Muscle of leg (tissue), 3 donors: ENCODE measurements at regions not wholly inside any gene's neighbourhood (a gene's known extent, or its start where the extent isn't known, plus 50 kb on each side); places are given as distances from the start of the nearest gene placed in this dataset.
A peak's percentile ranks its signal among the peaks of the same experiment; 100 is the strongest.

Experiments used
- DNase-seq: peaks from one replicate; pipeline ENCODE4 v3.0.0; 2013
- H3K27ac ChIP-seq: one replicate; pipeline ENCODE4 v1.5.1; 2013; ENCODE audit warnings: mild to moderate bottlenecking, low read length, control low read depth
- H3K27me3 ChIP-seq: one replicate; pipeline ENCODE4 v1.6.1; 2013; ENCODE audit warnings: low read length; ENCODE audit not compliant: control insufficient read depth, insufficient read depth
- H3K36me3 ChIP-seq: one replicate; pipeline ENCODE4 v1.6.1; 2013; ENCODE audit warnings: low read length; ENCODE audit not compliant: control insufficient read depth, insufficient read depth
- H3K4me1 ChIP-seq: one replicate; pipeline ENCODE4 v1.6.1; 2013; ENCODE audit warnings: low read length; ENCODE audit not compliant: control insufficient read depth, insufficient read depth
- H3K4me3 ChIP-seq: one replicate; pipeline ENCODE4 v1.5.1; 2013; ENCODE audit warnings: low read length, control low read depth
- H3K9me3 ChIP-seq: replicated peaks from 2 replicates; pipeline ENCODE4 v1.6.1; 2013; ENCODE audit warnings: low read depth, low read length; ENCODE audit not compliant: control insufficient read depth
- WGBS: methylation state at CpG from one replicate; pipeline ENCODE4 v1.1.5; 2013; ENCODE audit warnings: missing lambda C conversion rate; ENCODE audit not compliant: insufficient coverage; 5-methylcytosine and 5-hydroxymethylcytosine counted together

- Histone ChIP-seq H3K36me3 (no peaks in the 10 kb centered on the region), H3K27me3 (no peaks in the 10 kb centered on the region), H3K27ac (no peak overlapping the region), H3K4me1 (peaks cover 18% of the 10 kb centered on the region), H3K4me3 (no peak overlapping the region), H3K9me3 (no peaks in the 10 kb centered on the region)
- DNase-seq, result no peak
- 93% methylated on average over 2 of the region's 2 CpGs for WGBS
Measured at GRCh38 chr11:109298865-109299264, 123.1 kb upstream of the C11orf87 start.

GRCh38 chr11:109300211-109300610 lies 121.8 kb upstream of the C11orf87 start:
- no peak overlapping the region for H3K4me3 ChIP-seq
- H3K9me3 ChIP-seq, result no peaks in the 10 kb centered on the region
- H3K27ac ChIP-seq, result peak overlapping the region; percentile 60
- WGBS, result no CpG with 5 or more reads among the region's 3 CpGs
- H3K27me3 ChIP-seq, result no peaks in the 10 kb centered on the region
- H3K4me1 ChIP-seq, result peaks cover 18% of the 10 kb centered on the region
- H3K36me3 ChIP-seq, result no peaks in the 10 kb centered on the region
- DNase-seq, result no peak

- no peaks in the 10 kb centered on the region for H3K9me3 ChIP-seq
- DNase-seq, result no peak
- 79% methylated on average over 3 of the region's 4 CpGs for WGBS
- H3K27me3 ChIP-seq, result no peaks in the 10 kb centered on the region
- no peak overlapping the region for H3K27ac ChIP-seq
- no peaks in the 10 kb centered on the region for H3K36me3 ChIP-seq
- no peak overlapping the region for H3K4me3 ChIP-seq
- H3K4me1 ChIP-seq, result peaks cover 18% of the 10 kb centered on the region
Measured at GRCh38 chr11:109302591-109303334, 119.2 kb upstream of the C11orf87 start.

DNA sequence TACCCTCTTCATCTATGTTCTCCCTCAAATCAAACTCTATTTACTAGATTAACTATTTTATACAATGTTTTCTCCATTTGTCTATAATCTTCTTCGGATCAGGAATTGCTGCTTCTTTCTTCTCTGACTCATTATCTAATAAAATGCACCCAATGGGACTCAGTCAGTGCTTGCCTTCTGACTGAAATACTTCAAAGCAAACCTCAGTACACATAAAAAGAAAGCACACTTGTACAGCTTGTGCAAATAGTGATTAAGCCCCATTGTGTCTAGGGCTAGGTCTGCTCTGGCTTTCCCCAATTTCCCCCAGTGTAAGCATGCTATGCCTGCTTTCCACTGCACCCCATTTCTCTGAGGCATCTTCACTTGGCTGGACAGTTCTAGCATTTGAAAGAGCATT lies 118.6 kb upstream of the C11orf87 start:
- H3K4me1 ChIP-seq, result peaks cover 18% of the 10 kb centered on the region
- no peaks in the 10 kb centered on the region for H3K36me3 ChIP-seq
- whole genome bisulfite sequencing, result no CpG with 5 or more reads among the region's 1 CpG
- no peak overlapping the region for H3K4me3 ChIP-seq
- DNase-seq, result no peak
- no peak overlapping the region for H3K27ac ChIP-seq
- no peaks in the 10 kb centered on the region for H3K27me3 ChIP-seq
- no peaks in the 10 kb centered on the region for H3K9me3 ChIP-seq

- WGBS, result no CpG with 5 or more reads among the region's 1 CpG
- Histone ChIP-seq H3K27me3 (no peaks in the 10 kb centered on the region), H3K4me3 (no peak overlapping the region), H3K36me3 (no peaks in the 10 kb centered on the region), H3K27ac (no peak overlapping the region), H3K9me3 (no peaks in the 10 kb centered on the region), H3K4me1 (peaks cover 21% of the 10 kb centered on the region)
- DNase-seq, result no peak
Measured at GRCh38 chr11:109304159-109304558, 117.8 kb upstream of the C11orf87 start.

DNA sequence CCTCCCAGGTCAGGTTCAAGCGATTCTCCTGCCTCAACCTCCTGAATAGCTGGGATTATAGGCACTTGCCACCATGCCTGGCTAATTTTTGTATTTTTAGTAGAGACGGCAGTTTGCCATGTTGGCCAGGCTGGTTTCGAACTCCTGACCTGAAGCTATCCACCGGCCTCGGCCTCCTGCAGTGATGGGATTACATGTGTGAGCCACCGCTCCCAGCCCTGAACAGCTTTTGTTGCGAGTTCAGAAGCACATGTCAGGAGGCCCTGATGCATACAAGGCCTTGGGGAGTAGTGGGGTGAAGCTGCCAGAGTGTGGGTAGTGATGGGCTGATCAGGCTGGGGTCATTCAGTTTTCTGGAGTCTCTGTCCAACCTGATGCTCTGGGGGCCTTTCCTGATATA lies 117.0 kb upstream of the C11orf87 start:
- no peaks in the 10 kb centered on the region for H3K9me3 ChIP-seq
- no peaks in the 10 kb centered on the region for H3K36me3 ChIP-seq
- no peaks in the 10 kb centered on the region for H3K27me3 ChIP-seq
- no peak overlapping the region for H3K4me3 ChIP-seq
- H3K27ac ChIP-seq, result no peak overlapping the region
- no peak for DNase-seq
- peaks cover 20% of the 10 kb centered on the region for H3K4me1 ChIP-seq
- 92% methylated on average over 7 of the region's 7 CpGs for WGBS

DNA sequence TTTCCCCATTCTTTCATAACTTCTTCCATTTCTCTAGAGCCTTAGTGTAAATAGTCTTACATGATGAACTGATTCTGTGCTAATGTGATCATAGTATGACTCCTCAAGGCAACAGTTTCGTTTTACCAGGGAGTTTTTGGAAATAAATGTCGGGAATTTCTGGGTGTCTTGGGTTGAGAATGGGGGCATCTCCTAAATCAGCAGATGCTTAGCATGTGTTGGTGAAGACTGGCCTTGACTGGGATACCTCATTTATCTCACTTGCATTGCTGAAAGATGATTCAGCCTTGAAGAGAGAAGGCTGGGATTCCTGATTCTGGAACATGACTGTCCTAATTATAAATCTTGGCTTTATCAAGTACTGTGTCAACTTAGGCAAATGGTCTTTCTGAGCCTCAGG lies 115.7 kb upstream of the C11orf87 start:
- no peaks in the 10 kb centered on the region for H3K27me3 ChIP-seq
- H3K36me3 ChIP-seq, result no peaks in the 10 kb centered on the region
- no peak overlapping the region for H3K27ac ChIP-seq
- no peak overlapping the region for H3K4me3 ChIP-seq
- H3K9me3 ChIP-seq, result no peaks in the 10 kb centered on the region
- WGBS, result no CpG with 5 or more reads among the region's 2 CpGs
- DNase-seq, result no peak
- H3K4me1 ChIP-seq, result peaks cover 11% of the 10 kb centered on the region

GRCh38 chr11:109307366-109307765 lies 114.6 kb upstream of the C11orf87 start:
- H3K4me3 ChIP-seq, result no peak overlapping the region
- H3K36me3 ChIP-seq, result no peaks in the 10 kb centered on the region
- H3K27ac ChIP-seq, result no peak overlapping the region
- no peaks in the 10 kb centered on the region for H3K9me3 ChIP-seq
- peaks cover 7% of the 10 kb centered on the region for H3K4me1 ChIP-seq
- DNase-seq, result no peak
- no peaks in the 10 kb centered on the region for H3K27me3 ChIP-seq
- no CpG with 5 or more reads among the region's 3 CpGs for WGBS

DNA sequence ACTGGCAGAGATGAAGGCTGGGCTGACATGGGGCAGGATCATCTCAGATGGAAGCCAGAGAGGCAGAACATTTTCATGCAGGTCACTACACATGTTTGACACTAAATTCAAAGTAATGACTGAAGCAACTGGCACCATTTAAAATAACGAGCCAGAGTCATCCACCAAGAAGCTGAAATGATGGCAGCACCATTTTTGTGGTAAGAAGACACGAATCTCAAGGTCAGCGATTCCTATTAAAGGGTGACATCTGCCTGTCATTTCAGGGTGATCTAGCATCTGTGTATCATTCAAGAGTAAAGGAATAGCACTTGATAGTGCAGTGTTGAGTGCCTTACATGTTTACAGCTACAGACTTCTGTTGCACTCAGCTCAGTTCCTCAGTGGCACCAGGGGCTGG lies 113.4 kb upstream of the C11orf87 start:
- Histone ChIP-seq H3K27ac (no peak overlapping the region), H3K4me1 (peaks cover 4% of the 10 kb centered on the region)
- 79% methylated on average over 3 of the region's 3 CpGs for WGBS

DNA sequence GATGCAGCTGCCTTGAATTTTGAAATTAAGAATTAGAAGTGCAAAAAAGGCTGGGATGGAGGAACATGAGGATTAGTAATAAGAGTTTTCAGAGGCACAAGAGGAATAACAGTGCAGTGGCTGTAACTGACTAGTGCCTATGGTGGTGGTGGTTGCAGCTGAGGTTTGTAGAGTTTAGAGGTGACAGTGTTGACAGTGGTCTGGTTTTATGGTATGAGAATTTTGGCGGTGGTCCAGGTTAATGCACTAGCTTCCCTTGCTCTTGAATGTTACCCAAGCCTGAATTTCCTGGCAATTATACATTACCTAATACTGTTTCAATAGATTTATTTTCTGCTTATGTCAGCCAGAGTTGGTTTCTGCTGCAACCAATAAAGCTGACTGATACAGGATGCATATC lies 112.8 kb upstream of the C11orf87 start:
- Histone ChIP-seq H3K4me1 (peaks cover 4% of the 10 kb centered on the region), H3K9me3 (no peaks in the 10 kb centered on the region), H3K4me3 (no peak overlapping the region), H3K36me3 (no peaks in the 10 kb centered on the region), H3K27me3 (no peaks in the 10 kb centered on the region), H3K27ac (no peak overlapping the region)
- WGBS, result no CpG with 5 or more reads among the region's 1 CpG
- DNase-seq, result no peak

More for the DNA sequence above, 113.4 kb upstream of the C11orf87 start:
- no peak overlapping the region for H3K4me3 ChIP-seq
- no peaks in the 10 kb centered on the region for H3K27me3 ChIP-seq
- no peaks in the 10 kb centered on the region for H3K9me3 ChIP-seq
- H3K36me3 ChIP-seq, result no peaks in the 10 kb centered on the region
- DNase-seq, result no peak

DNA sequence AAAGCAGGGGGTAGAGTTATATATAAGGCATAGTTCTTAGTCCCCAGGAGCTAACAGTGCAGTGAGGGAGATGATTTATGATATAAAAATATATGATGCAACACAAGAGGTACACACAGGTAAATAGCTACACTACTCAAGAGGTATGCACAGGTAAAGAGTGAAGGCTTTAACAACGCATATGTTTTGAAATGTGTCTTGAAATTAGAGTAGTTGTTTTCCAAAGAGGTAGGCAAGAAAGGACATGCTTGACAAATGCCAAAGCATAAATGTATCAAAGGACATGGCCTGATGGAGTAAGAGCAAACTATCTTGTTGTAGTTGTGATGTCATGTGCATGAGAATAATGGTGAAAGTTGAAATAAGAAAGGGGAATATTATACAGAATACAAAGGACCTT lies 104.3 kb upstream of the C11orf87 start:
- H3K4me1 ChIP-seq, result no peaks in the 10 kb centered on the region
- WGBS, result 100% methylated on average over 1 of the region's 1 CpG
- no peaks in the 10 kb centered on the region for H3K36me3 ChIP-seq
- H3K27ac ChIP-seq, result no peak overlapping the region
- no peaks in the 10 kb centered on the region for H3K27me3 ChIP-seq
- no peak for DNase-seq
- no peaks in the 10 kb centered on the region for H3K9me3 ChIP-seq
- no peak overlapping the region for H3K4me3 ChIP-seq
